GM13977 (cell line): ENCODE measurements at regions not wholly inside any gene's neighbourhood (a gene's known extent, or its start where the extent isn't known, plus 50 kb on each side); places are given as distances from the start of the nearest gene placed in this dataset.

Source experiments
- DNase-seq: peaks from one replicate; pipeline ENCODE4 v3.0.0; 2012; ENCODE audit warnings: low spot score
- in situ Hi-C: fragments of 300-500 bp; cut with MboI; formaldehyde crosslinking; loops from one replicate; pipeline ENCODE4 v1.12.0; 2022; ENCODE audit warnings: low sequenced_read_pairs, low pct_unique_long_range_greater_than_20kb, mixed read lengths, inconsistent platforms; ENCODE audit not compliant: unreplicated experiment
- TF ChIP-seq, protein P1 (sequence below): IDR thresholded peaks from 2 replicates; pipeline ENCODE4 v1.5.1; 2012; ENCODE audit warnings: mild to moderate bottlenecking, control low read depth; ENCODE audit not compliant: insufficient read depth; ENCODE audit errors: extremely low read depth, missing control alignments

DNA sequence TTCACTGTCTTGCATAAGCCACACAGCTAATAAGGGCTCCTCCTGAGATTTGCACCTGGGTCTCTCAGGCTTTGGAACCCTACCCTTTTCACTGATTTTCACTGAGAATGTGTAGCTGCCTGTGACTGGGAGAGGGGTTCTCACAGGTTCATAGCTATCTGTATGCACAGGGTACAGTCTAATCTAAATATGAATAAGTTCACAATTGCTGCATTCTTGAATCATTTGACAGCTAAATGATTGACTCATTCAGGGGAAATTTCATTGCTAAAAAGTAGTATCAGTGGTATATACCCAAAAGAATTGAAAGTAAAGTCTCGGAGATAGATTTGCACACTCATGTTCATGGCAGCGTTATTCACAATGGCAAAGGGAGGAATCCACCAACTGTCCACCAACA is 140.7 kb downstream of the BOD1 start:
- in situ Hi-C loops: no loop called here
- TF ChIP-seq, protein P1, sequence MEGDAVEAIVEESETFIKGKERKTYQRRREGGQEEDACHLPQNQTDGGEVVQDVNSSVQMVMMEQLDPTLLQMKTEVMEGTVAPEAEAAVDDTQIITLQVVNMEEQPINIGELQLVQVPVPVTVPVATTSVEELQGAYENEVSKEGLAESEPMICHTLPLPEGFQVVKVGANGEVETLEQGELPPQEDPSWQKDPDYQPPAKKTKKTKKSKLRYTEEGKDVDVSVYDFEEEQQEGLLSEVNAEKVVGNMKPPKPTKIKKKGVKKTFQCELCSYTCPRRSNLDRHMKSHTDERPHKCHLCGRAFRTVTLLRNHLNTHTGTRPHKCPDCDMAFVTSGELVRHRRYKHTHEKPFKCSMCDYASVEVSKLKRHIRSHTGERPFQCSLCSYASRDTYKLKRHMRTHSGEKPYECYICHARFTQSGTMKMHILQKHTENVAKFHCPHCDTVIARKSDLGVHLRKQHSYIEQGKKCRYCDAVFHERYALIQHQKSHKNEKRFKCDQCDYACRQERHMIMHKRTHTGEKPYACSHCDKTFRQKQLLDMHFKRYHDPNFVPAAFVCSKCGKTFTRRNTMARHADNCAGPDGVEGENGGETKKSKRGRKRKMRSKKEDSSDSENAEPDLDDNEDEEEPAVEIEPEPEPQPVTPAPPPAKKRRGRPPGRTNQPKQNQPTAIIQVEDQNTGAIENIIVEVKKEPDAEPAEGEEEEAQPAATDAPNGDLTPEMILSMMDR: no peak
- no peak for DNase-seq

DNA sequence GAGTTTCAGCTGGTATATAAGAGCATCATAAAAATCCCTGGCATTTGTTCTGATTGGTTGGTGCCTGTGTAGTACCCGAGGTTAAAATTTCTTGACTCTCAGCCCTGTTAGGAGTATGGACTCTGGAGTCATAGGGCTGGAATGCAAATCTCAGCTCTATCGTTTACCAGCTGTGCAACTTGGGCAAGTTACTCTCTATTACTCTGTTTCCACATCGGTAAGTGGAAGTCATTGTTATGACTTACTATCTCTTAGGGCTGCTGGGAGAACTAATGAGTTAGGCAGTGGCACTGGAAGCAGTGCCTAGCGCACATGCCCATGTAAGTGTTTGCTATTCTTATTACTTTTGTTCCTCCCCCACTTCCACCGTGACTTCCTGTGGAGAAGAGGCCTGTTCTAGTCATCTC is 141.6 kb downstream of the BOD1 start:
- TF ChIP-seq, protein P1: no peak
- DNase-seq: no peak
- in situ Hi-C loops: no loop called here

DNA sequence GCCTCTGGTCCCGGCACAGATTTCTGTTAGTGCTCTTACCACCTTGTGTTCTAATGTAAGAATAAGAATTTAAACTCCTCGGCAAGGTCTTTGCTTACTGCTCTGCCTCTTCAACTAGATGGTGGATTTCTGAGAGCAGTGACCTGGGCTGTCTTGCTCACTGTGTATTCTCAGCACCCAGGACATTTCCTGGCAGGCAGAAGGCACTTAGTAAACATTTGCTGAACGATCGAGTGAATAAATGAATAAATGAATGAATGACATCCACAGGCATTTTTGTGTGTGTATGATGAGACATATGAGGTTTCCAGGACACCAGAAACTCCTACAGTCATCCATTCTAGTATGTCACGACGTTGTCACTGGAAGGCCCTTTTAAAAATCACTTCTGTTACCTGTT is 143.2 kb downstream of the BOD1 start:
- DNase-seq: no peak
- TF ChIP-seq, protein P1: no peak
- in situ Hi-C loops: no loop called here

DNA sequence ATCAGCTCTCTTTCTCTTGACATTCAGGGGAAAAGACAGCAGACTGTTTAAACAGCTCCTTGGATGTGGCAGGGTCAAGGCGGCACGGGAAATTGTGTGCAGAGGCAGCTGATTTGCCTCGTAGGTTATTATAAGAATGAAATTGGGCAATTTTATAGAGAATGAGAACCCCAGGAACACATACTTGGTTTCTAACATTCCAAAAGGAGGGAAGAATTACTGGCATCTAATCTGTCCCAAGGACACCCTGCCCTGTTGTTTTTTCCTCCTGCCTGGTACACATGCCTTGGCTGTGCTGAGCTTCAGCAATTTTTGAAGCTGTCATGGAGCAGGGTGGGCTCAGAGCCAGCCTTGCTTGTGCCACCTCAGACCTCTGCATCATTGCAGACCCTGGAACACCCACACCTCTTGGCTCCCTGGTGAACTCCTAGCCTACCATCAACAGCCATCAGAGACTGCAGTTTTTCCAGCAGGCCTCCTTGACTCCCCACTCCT is 143.6 kb downstream of the BOD1 start:
- no peak for DNase-seq
- in situ Hi-C loops: no loop called here
- TF ChIP-seq, protein P1: no peak

DNA sequence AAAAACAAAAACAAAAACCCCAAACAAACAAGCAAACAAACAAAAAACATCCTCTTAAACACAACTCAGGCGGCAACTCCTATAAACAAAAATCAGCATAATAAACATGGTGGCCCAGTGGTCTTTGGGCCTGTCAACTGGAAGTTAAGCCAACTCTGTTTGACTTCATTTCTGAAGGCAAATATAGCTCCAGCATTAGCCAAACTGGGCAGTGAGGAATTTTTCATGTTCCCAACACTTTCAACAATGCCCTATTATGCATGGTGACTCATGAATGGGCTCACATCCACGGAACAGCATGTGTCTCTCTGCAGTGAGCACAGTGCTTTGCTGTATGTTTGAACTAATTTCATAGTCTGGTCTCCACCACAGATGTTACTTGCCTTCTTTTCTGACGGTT is 143.9 kb upstream of the STC2 start:
- TF ChIP-seq, protein P1: no peak
- in situ Hi-C loops: no loop called here
- DNase-seq: no peak

DNA sequence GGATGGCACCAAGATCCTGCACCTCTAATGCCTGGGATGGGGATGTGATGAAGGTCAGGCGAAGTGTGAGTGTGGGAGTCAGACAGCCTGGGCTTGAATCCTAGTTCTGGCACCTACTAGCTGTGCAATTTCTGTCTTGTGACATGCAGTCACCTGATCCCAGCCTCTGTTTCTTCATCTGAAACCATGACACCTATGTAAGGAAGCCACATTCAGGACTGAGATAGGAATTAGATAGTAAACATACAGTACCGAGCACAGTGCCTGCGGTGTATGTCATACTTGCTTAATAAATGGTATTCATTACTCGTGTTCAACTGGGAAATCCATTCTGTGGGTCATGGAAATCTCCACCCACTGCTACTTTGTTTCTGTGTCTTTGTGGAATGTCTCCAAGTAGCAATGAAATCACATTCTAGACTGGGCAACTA is 140.6 kb upstream of the STC2 start:
- TF ChIP-seq, protein P1: no peak
- in situ Hi-C loops: no loop called here
- DNase-seq: no peak

DNA sequence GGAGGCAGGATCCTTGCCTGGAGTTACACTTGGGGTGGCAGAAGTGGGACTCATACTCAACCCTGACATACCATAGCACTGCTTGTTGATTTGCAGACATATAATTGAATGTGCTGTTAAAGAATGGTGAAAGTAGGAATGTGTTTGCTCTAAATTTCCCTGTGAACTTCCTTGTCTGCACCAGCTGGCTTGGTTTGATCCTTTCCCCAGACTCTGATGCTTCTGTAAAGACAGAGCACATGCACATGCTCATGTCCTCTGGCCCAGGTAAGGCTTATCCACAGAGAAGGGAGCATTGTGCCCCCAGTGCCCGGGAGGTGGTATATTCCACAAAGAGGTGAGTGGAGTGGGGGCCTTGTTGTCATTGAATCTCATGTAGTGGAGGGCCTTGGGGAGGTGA is 138.0 kb upstream of the STC2 start:
- TF ChIP-seq, protein P1: no peak
- no peak for DNase-seq
- in situ Hi-C loops: no loop called here
